ENCODE measurements at regions not wholly inside any gene's neighbourhood (a gene's known extent, or its start where the extent isn't known, plus 50 kb on each side); places are given as distances from the start of the nearest gene placed in this dataset.

- peak; percentile 95 for DNase-seq (ENCODE audit: low read depth)
- peak; percentile 13 for FAIRE-seq
- H3K4me3 ChIP-seq (ENCODE audit: low read depth, low read length): no peak overlapping the region
- TF ChIP-seq, protein P1, sequence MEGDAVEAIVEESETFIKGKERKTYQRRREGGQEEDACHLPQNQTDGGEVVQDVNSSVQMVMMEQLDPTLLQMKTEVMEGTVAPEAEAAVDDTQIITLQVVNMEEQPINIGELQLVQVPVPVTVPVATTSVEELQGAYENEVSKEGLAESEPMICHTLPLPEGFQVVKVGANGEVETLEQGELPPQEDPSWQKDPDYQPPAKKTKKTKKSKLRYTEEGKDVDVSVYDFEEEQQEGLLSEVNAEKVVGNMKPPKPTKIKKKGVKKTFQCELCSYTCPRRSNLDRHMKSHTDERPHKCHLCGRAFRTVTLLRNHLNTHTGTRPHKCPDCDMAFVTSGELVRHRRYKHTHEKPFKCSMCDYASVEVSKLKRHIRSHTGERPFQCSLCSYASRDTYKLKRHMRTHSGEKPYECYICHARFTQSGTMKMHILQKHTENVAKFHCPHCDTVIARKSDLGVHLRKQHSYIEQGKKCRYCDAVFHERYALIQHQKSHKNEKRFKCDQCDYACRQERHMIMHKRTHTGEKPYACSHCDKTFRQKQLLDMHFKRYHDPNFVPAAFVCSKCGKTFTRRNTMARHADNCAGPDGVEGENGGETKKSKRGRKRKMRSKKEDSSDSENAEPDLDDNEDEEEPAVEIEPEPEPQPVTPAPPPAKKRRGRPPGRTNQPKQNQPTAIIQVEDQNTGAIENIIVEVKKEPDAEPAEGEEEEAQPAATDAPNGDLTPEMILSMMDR (IDR thresholded peaks at IDR 0.05; ENCODE audit: insufficient read depth, low read length, severe bottlenecking): no peak
- no peaks in the 10 kb centered on the region for H3K27me3 ChIP-seq (ENCODE audit: control insufficient read depth, insufficient read depth, low read length)
- no peaks in the 10 kb centered on the region for H3K36me3 ChIP-seq (ENCODE audit: control insufficient read depth, insufficient read depth, low read length)
Observed at GRCh38 chr4:12458621-12459020, 1025.5 kb downstream of the RAB28 start.

GRCh38 chr4:12452291-12452690, 1023.6 kb upstream of the HS3ST1 start:
- TF ChIP-seq, protein P1 (IDR thresholded peaks at IDR 0.05; ENCODE audit: insufficient read depth, low read length, severe bottlenecking): no peak
- Histone ChIP-seq H3K27me3 (ENCODE audit: control insufficient read depth, insufficient read depth, low read length) (no peaks in the 10 kb centered on the region), H3K36me3 (ENCODE audit: control insufficient read depth, insufficient read depth, low read length) (no peaks in the 10 kb centered on the region), H3K4me3 (ENCODE audit: low read depth, low read length) (no peak overlapping the region)
- FAIRE-seq (no peak), DNase-seq (ENCODE audit: low read depth) (peak; percentile 21)

GRCh38 chr4:12447451-12447850, 1018.8 kb upstream of the HS3ST1 start:
- no peak overlapping the region for H3K4me3 ChIP-seq (ENCODE audit: low read depth, low read length)
- H3K36me3 ChIP-seq (ENCODE audit: control insufficient read depth, insufficient read depth, low read length): no peaks in the 10 kb centered on the region
- FAIRE-seq: no peak
- TF ChIP-seq, protein P1 (IDR thresholded peaks at IDR 0.05; ENCODE audit: insufficient read depth, low read length, severe bottlenecking): no peak
- DNase-seq (ENCODE audit: low read depth): no peak
- no peaks in the 10 kb centered on the region for H3K27me3 ChIP-seq (ENCODE audit: control insufficient read depth, insufficient read depth, low read length)

GRCh38 chr4:12446657-12447185, 1018.0 kb upstream of the HS3ST1 start:
- H3K27me3 ChIP-seq (ENCODE audit: control insufficient read depth, insufficient read depth, low read length): no peaks in the 10 kb centered on the region
- H3K4me3 ChIP-seq (ENCODE audit: low read depth, low read length): no peak overlapping the region
- H3K36me3 ChIP-seq (ENCODE audit: control insufficient read depth, insufficient read depth, low read length): no peaks in the 10 kb centered on the region
- DNase-seq (ENCODE audit: low read depth): no peak
- TF ChIP-seq, protein P1 (IDR thresholded peaks at IDR 0.05; ENCODE audit: insufficient read depth, low read length, severe bottlenecking): no peak
- FAIRE-seq: no peak

GRCh38 chr4:12446256-12446655, 1017.6 kb upstream of the HS3ST1 start:
- Histone ChIP-seq H3K27me3 (ENCODE audit: control insufficient read depth, insufficient read depth, low read length) (no peaks in the 10 kb centered on the region), H3K36me3 (ENCODE audit: control insufficient read depth, insufficient read depth, low read length) (no peaks in the 10 kb centered on the region), H3K4me3 (ENCODE audit: low read depth, low read length) (no peak overlapping the region)
- no peak for DNase-seq (ENCODE audit: low read depth)
- FAIRE-seq: no peak
- TF ChIP-seq, protein P1 (IDR thresholded peaks at IDR 0.05; ENCODE audit: insufficient read depth, low read length, severe bottlenecking): no peak

GRCh38 chr4:12445711-12446235, 1017.1 kb upstream of the HS3ST1 start:
- DNase-seq (ENCODE audit: low read depth) (no peak), FAIRE-seq (no peak)
- Histone ChIP-seq H3K36me3 (ENCODE audit: control insufficient read depth, insufficient read depth, low read length) (no peaks in the 10 kb centered on the region), H3K4me3 (ENCODE audit: low read depth, low read length) (no peak overlapping the region), H3K27me3 (ENCODE audit: control insufficient read depth, insufficient read depth, low read length) (no peaks in the 10 kb centered on the region)
- TF ChIP-seq, protein P1 (IDR thresholded peaks at IDR 0.05; ENCODE audit: insufficient read depth, low read length, severe bottlenecking): no peak

Measured in bronchial epithelial cell (primary cell).